ENCODE measurements at regions not wholly inside any gene's neighbourhood (a gene's known extent, or its start where the extent isn't known, plus 50 kb on each side); places are given as distances from the start of the nearest gene placed in this dataset.

DNA sequence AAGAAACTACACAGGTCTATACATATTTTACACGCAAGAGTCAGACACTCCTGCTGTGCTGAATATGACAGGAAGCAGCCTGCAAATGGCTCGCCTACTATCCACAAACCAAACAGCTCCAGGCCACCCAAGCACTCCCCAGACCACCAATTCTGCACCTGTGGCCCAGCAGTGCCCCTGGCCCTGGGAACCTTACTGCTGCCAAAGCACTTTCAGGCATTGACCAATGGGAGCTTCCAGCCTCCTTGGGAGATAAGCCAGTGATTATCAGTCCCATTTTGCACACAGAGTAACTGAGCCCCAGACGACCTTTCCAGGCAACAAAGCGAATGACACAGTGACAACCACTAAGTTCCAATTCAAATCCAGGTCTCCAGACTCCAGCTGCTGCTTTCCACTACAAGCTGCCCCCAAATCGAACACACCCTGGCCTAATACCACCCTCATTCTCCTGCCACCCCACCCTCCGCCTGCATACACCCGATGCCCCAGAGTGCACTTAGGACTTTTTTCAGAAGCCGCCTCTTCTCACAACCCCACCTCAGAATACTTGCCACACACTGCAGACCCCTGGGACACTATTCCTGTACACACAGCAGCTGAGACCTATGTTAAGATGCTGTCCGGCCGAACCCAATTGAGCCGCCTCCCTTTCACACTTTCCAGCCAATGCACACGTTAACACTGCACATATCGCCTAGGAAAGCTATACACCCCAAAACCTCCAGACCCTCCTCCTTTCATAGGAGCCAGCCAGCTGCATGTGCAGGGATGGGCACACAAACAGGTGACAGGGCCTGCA lies 126.1 kb upstream of the PRMT8 start:
- DNase-seq (ENCODE audit: low read depth): no peak
- TF ChIP-seq MYC (IDR thresholded peaks at IDR 0.05; ENCODE audit: low read depth, low read length) (no peak), POLR2A (IDR thresholded peaks at IDR 0.05; ENCODE audit: extremely low read depth, insufficient read length) (no peak), MAX (IDR thresholded peaks at IDR 0.05; ENCODE audit: low read depth, low read length) (no peak)
- TF ChIP-seq, protein P1, sequence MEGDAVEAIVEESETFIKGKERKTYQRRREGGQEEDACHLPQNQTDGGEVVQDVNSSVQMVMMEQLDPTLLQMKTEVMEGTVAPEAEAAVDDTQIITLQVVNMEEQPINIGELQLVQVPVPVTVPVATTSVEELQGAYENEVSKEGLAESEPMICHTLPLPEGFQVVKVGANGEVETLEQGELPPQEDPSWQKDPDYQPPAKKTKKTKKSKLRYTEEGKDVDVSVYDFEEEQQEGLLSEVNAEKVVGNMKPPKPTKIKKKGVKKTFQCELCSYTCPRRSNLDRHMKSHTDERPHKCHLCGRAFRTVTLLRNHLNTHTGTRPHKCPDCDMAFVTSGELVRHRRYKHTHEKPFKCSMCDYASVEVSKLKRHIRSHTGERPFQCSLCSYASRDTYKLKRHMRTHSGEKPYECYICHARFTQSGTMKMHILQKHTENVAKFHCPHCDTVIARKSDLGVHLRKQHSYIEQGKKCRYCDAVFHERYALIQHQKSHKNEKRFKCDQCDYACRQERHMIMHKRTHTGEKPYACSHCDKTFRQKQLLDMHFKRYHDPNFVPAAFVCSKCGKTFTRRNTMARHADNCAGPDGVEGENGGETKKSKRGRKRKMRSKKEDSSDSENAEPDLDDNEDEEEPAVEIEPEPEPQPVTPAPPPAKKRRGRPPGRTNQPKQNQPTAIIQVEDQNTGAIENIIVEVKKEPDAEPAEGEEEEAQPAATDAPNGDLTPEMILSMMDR (IDR thresholded peaks at IDR 0.05; ENCODE audit: low read depth, low read length): no peak
- no peak overlapping the region for H3K4me3 ChIP-seq (ENCODE audit: low read depth, low read length)

DNA sequence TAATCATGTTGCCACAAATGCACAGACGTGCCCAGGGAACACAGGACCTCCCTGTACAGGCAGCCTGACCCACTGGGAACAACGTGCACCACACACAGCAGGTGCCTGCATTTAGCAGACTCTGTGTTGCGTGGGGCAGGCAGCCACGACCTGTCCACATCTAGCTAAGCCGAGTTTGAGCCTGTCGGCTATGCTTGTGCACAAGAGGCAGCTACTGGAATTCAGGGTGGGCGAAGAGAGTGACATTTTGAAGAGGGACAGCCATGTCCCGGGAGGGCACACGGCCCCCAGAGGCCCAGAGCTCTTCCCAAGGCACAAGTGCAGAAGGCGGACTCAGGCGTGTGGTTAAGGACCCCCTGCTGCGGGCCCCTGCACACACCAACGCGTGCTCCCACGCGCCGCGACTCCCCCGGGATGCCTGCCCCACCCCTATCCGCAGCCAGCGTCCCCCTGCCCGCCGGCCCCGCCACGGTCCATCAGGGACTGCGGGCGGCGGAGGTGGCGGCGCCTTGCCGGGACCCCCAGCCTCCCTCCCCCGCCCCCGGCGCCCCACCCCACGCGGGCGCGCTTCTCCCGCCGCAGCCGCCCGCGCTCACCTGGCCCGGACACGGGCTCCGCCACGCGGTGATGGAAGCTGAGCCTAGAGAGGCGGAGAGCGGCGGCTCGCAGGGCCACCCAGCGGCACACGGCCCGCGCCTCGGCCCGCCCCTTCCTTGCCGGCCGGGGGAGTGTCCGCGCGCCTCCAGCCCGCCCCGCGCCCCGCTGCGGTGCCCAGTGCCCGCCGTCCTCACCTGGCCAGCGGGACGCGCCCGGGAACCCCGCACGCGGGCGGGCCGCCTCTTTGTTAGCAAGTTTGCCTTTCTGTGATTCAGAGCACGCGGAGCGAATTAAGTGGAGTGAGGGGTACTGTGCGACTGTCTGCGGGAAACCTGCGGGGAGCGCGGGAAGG lies 125.3 kb upstream of the PRMT8 start:
- TF ChIP-seq MYC (IDR thresholded peaks at IDR 0.05; ENCODE audit: low read depth, low read length) (no peak), MAX (IDR thresholded peaks at IDR 0.05; ENCODE audit: low read depth, low read length) (no peak)
- TF ChIP-seq, protein P1 (IDR thresholded peaks at IDR 0.05; ENCODE audit: low read depth, low read length): no peak
- no peak for DNase-seq (ENCODE audit: low read depth)
- H3K4me3 ChIP-seq (ENCODE audit: low read depth, low read length): no peak overlapping the region

DNA sequence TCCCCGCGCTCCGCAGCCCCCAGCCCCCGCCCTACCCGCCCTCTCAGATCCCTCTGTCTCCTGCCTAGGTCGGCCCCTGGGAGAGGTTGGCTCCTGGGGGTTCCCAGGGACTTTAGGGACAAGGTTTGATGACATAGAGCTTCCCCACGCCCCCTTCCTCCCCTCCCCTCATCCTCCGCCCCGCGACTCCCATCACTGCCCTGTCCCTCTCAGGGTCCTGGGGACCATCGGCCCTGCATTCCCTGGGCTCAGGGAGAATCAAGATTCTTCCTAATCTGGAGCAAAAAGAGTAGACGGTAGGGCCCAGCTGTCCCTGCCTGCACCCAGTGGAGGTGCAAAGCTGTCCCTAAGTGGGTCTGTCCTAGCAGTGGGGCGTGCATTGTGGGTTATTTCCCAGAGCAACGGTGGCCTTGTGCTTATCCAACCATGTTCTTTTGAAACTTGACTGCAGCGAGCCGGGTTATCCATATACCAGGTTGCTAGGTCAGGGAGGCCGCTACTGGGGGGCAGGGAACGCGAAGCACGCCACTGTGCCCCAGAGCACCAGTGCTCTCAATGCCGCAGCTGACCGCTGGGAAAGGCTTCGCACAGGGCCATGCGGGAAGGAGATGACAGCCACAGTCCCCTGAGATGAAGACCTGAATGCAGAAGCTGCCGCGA lies 124.4 kb upstream of the PRMT8 start:
- no peak overlapping the region for H3K4me3 ChIP-seq (ENCODE audit: low read depth, low read length)
- no peak for TF ChIP-seq POLR2A (IDR thresholded peaks at IDR 0.05; ENCODE audit: extremely low read depth, insufficient read length)
- TF ChIP-seq, protein P1 (IDR thresholded peaks at IDR 0.05; ENCODE audit: low read depth, low read length): no peak
- TF ChIP-seq MAX (IDR thresholded peaks at IDR 0.05; ENCODE audit: low read depth, low read length): no peak
- TF ChIP-seq MYC (IDR thresholded peaks at IDR 0.05; ENCODE audit: low read depth, low read length): no peak
- no peak for DNase-seq (ENCODE audit: low read depth)

- H3K4me3 ChIP-seq (ENCODE audit: low read depth, low read length): no peak overlapping the region
- TF ChIP-seq MYC (IDR thresholded peaks at IDR 0.05; ENCODE audit: low read depth, low read length) (no peak), POLR2A (IDR thresholded peaks at IDR 0.05; ENCODE audit: extremely low read depth, insufficient read length) (no peak), MAX (IDR thresholded peaks at IDR 0.05; ENCODE audit: low read depth, low read length) (no peak)
- TF ChIP-seq, protein P1 (IDR thresholded peaks at IDR 0.05; ENCODE audit: low read depth, low read length): no peak
- DNase-seq (ENCODE audit: low read depth): no peak
Measured at GRCh38 chr12:3367750-3368444, 123.1 kb upstream of the PRMT8 start.

- no peak for TF ChIP-seq MYC (IDR thresholded peaks at IDR 0.05; ENCODE audit: low read depth, low read length)
- TF ChIP-seq POLR2A (IDR thresholded peaks at IDR 0.05; ENCODE audit: extremely low read depth, insufficient read length): no peak
- TF ChIP-seq MAX (IDR thresholded peaks at IDR 0.05; ENCODE audit: low read depth, low read length): no peak
- TF ChIP-seq, protein P1 (IDR thresholded peaks at IDR 0.05; ENCODE audit: low read depth, low read length): no peak
- no peak overlapping the region for H3K4me3 ChIP-seq (ENCODE audit: low read depth, low read length)
- DNase-seq (ENCODE audit: low read depth): no peak
Measured at GRCh38 chr12:3371018-3371417, 120.0 kb upstream of the PRMT8 start.

Data from NB4 (cell line).